Smooth muscle cell (in vitro differentiated cells): ENCODE measurements at regions not wholly inside any gene's neighbourhood (a gene's known extent, or its start where the extent isn't known, plus 50 kb on each side); places are given as distances from the start of the nearest gene placed in this dataset.

Source experiments
- DNase-seq: peaks from one replicate; lab custom pipeline; 2025; ENCODE audit not compliant: unreplicated experiment; lab: John Stamatoyannopoulos, UW
- H2AFZ ChIP-seq: fragments of 200-600 bp; sonication (generic); 2 replicates; pipeline ENCODE4 v1.6.0; 2016; ENCODE audit warnings: antibody characterized with exemption, low read depth, mild to moderate bottlenecking
- H3F3A ChIP-seq: fragments of 200-600 bp; sonication (generic); 2 replicates; pipeline ENCODE4 v1.6.0; 2017; ENCODE audit warnings: antibody characterized with exemption, low read depth
- H3K27ac ChIP-seq: fragments of 200-600 bp; sonication (generic); 2 replicates; pipeline ENCODE4 v1.5.1; 2016; ENCODE audit warnings: low read depth, mild to moderate bottlenecking
- H3K27me3 ChIP-seq: fragments of 200-600 bp; sonication (generic); 2 replicates; pipeline ENCODE4 v1.6.1; 2016; ENCODE audit warnings: low read depth, mild to moderate bottlenecking
- H3K36me3 ChIP-seq: fragments of 200-600 bp; sonication (generic); 2 replicates; pipeline ENCODE4 v1.5.1; 2016; ENCODE audit warnings: low read depth
- H3K4me1 ChIP-seq: fragments of 200-600 bp; sonication (generic); 2 replicates; pipeline ENCODE4 v1.5.1; 2016; ENCODE audit warnings: low read depth
- H3K4me2 ChIP-seq: fragments of 200-600 bp; sonication (generic); 2 replicates; pipeline ENCODE4 v1.6.0; 2016; ENCODE audit warnings: mild to moderate bottlenecking
- H3K4me3 ChIP-seq: fragments of 200-600 bp; sonication (generic); 2 replicates; pipeline ENCODE4 v1.5.1; 2016; ENCODE audit warnings: mild to moderate bottlenecking
- H3K79me2 ChIP-seq: fragments of 200-600 bp; sonication (generic); 2 replicates; pipeline ENCODE4 v1.6.0; 2016; ENCODE audit warnings: low read depth, mild to moderate bottlenecking
- H3K9ac ChIP-seq: fragments of 200-600 bp; sonication (generic); 2 replicates; pipeline ENCODE4 v1.6.0; 2016; ENCODE audit warnings: low read depth
- H3K9me3 ChIP-seq: fragments of 200-600 bp; sonication (generic); replicated peaks from 2 replicates; pipeline ENCODE4 v1.5.1; 2016; ENCODE audit warnings: low read depth
- H4K20me1 ChIP-seq: fragments of 200-600 bp; sonication (generic); 2 replicates; pipeline ENCODE4 v1.6.0; 2016; ENCODE audit warnings: low read depth
- CTCF ChIP-seq: fragments of 200-600 bp; sonication (generic); IDR thresholded peaks from 2 replicates; pipeline ENCODE4 v1.5.1; 2017; ENCODE audit warnings: borderline replicate concordance, mild to moderate bottlenecking, antibody characterized with exemption; ENCODE audit not compliant: insufficient read depth, poor library complexity, severe bottlenecking
- WGBS: methylation state at CpG from one replicate; pipeline ENCODE4 v1.1.7; 2016; ENCODE audit warnings: low lambda C conversion rate; 5-methylcytosine and 5-hydroxymethylcytosine counted together

GRCh38 chr12:4828176-4828575, 81.5 kb upstream of the KCNA1 start:
- TF ChIP-seq CTCF = no peak
- H3K27me3 ChIP-seq = no peaks in the 10 kb centered on the region
- H3K4me2 ChIP-seq = no peak overlapping the region
- no peaks in the 10 kb centered on the region for H3K4me1 ChIP-seq
- no peaks in the 10 kb centered on the region for H3K36me3 ChIP-seq
- H3F3A ChIP-seq = peaks cover 6% of the 10 kb centered on the region
- no peak overlapping the region for H2AFZ ChIP-seq
- H3K9me3 ChIP-seq = no peaks in the 10 kb centered on the region
- no peak for DNase-seq
- no peak overlapping the region for H3K27ac ChIP-seq
- H3K9ac ChIP-seq = no peak overlapping the region
- H3K4me3 ChIP-seq = no peak overlapping the region
- 71% methylated on average over 4 of the region's 4 CpGs for WGBS
- no peaks in the 10 kb centered on the region for H3K79me2 ChIP-seq
- H4K20me1 ChIP-seq = no peaks in the 10 kb centered on the region

DNA sequence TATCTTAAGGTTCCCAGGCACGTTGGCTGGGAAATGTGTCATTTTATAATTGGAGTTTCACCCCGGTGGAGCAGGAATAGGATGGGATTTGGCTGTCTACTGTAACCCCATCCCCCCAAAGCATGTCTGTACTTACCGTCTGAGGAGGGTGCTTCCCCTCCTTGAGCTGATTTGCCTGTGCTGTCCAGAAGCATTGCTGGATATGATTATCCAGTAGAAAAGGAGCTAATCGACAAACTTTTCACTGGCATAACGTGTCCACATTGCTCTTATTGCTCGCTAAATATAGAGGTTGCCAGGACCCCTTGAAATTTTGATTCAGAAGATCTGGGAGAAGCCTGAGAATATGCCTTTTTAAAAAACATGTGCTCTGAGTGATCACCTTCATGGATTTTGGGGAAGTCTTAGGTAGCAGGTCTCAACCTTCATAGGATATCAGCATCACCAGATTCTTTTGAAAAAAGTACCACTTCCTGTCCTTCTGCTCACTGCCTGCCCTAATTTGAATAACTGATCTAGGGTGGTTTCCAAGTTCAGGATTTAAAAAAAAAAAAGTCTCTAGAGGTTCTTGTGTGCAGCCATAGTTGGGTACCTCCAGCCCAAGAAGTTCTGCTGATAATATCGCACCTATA, 80.4 kb upstream of the KCNA1 start:
- WGBS = 71% methylated on average over 7 of the region's 7 CpGs
- no peak for TF ChIP-seq CTCF
- no peak for DNase-seq

GRCh38 chr12:4829793-4830162, 79.9 kb upstream of the KCNA1 start:
- Histone ChIP-seq H4K20me1 (no peaks in the 10 kb centered on the region), H3K27ac (no peak overlapping the region), H3K4me2 (no peak overlapping the region), H3K4me3 (no peak overlapping the region), H3K4me1 (no peaks in the 10 kb centered on the region), H3K79me2 (no peaks in the 10 kb centered on the region), H3K27me3 (no peaks in the 10 kb centered on the region), H3K9ac (no peak overlapping the region), H3F3A (peaks cover 4% of the 10 kb centered on the region), H3K36me3 (no peaks in the 10 kb centered on the region), H3K9me3 (no peaks in the 10 kb centered on the region), H2AFZ (no peak overlapping the region)
- no peak for TF ChIP-seq CTCF
- WGBS = 75% methylated on average over 6 of the region's 6 CpGs
- no peak for DNase-seq

More for the DNA sequence above, 80.4 kb upstream of the KCNA1 start:
- Histone ChIP-seq H3K79me2 (no peaks in the 10 kb centered on the region), H3K9ac (no peak overlapping the region), H3K36me3 (no peaks in the 10 kb centered on the region), H3K9me3 (no peaks in the 10 kb centered on the region), H3K27me3 (no peaks in the 10 kb centered on the region), H4K20me1 (no peaks in the 10 kb centered on the region), H3K4me1 (no peaks in the 10 kb centered on the region), H3K27ac (no peak overlapping the region), H2AFZ (no peak overlapping the region), H3F3A (peaks cover 6% of the 10 kb centered on the region), H3K4me3 (no peak overlapping the region), H3K4me2 (no peak overlapping the region)

GRCh38 chr12:4830556-4831210, 79.0 kb upstream of the KCNA1 start:
- Histone ChIP-seq H3K4me3 (no peak overlapping the region), H3K79me2 (no peaks in the 10 kb centered on the region), H3K9ac (no peak overlapping the region), H4K20me1 (no peaks in the 10 kb centered on the region), H3K27ac (no peak overlapping the region), H3F3A (no peaks in the 10 kb centered on the region), H3K4me2 (no peak overlapping the region), H3K4me1 (no peaks in the 10 kb centered on the region), H3K9me3 (no peaks in the 10 kb centered on the region), H3K36me3 (no peaks in the 10 kb centered on the region), H2AFZ (no peak overlapping the region), H3K27me3 (no peaks in the 10 kb centered on the region)
- 85% methylated on average over 18 of the region's 18 CpGs for WGBS
- DNase-seq = no peak
- no peak for TF ChIP-seq CTCF
